ENCODE measurements at regions not wholly inside any gene's neighbourhood (a gene's known extent, or its start where the extent isn't known, plus 50 kb on each side); places are given as distances from the start of the nearest gene placed in this dataset.
A peak's percentile ranks its signal among the peaks of the same experiment; 100 is the strongest.
"Not testable (repeated sequence)": the region's sequence is repeated elsewhere in the genome, so short reads cannot be mapped to it uniquely, and the experiment has no call there.

- no peak overlapping the region for H3K27ac ChIP-seq
- no peak for DNase-seq (ENCODE audit: low read depth, low spot score)
Observed at GRCh38 chr11:13214276-13214675, 63.3 kb upstream of the BMAL1 start.

GRCh38 chr11:13215149-13215548, 62.4 kb upstream of the BMAL1 start:
- peak overlapping the region; percentile 96 for H3K27ac ChIP-seq
- DNase-seq (ENCODE audit: low read depth, low spot score), result no peak

DNA sequence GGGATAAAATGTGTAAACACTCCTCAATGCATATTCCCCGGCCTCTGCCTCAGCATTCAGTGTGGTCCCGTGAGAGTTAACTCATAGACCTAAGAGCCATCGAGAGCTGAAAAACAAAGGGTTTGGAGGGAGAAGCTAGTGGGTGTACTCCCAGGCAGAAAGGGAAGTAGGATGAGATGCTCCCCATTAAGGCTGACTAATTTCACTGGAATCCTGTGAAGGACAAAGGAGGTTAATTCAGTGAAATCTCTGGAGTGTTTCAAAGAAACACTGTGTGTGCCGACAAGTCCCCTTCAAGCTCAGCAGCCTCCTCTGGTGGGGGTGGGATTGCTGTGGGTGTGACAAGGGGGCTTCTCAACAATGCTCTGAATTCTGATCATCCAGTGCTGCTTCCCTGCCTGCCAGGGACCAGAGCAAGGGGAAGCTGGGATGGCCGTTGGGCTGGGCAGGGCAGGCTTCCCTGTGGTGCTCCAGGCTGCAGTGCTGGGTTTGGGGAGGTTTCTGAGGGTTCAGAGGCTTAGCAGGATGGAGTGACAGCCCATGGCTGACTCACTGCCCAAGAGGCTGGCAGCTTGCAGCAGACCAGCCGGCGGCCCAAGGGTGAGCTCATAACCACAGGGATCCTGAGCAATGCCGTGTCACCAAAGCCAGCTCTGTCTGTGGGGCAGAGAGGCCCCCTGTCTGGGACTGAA, 61.4 kb upstream of the BMAL1 start:
- H3K27ac ChIP-seq, result peak overlapping the region; percentile 96

GRCh38 chr11:13216711-13217075, 60.9 kb upstream of the BMAL1 start:
- peak overlapping the region; percentile 96 for H3K27ac ChIP-seq
- DNase-seq (ENCODE audit: low read depth, low spot score), result no peak

More for the DNA sequence above, 61.4 kb upstream of the BMAL1 start:
- peak; percentile 86 for DNase-seq (ENCODE audit: low read depth, low spot score)

- not testable (repeated sequence) for DNase-seq (ENCODE audit: low read depth, low spot score); H3K27ac ChIP-seq
Observed at GRCh38 chr11:13218685-13219084, 58.9 kb upstream of the BMAL1 start.

DNA sequence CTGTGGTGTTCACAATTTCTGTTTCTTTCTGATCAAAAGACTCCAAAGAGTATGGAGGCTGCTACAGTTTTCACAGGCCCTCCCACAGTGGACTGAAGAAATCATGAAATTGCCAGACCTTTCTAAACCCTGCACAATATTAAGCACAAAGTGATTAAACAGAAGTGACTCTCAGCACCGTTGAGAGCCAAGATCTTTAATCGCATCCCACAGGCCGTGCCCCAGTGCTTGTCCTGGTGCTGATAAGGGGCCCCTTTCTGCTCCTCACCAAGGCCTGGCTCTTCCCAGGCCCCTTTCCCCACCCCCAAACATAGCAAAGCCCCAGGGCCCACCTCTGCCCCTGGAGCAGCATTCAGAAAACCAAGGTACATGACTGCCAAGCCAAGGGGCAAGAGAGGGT, 57.4 kb upstream of the BMAL1 start:
- no peak overlapping the region for H3K27ac ChIP-seq
- DNase-seq (ENCODE audit: low read depth, low spot score), result no peak

DNA sequence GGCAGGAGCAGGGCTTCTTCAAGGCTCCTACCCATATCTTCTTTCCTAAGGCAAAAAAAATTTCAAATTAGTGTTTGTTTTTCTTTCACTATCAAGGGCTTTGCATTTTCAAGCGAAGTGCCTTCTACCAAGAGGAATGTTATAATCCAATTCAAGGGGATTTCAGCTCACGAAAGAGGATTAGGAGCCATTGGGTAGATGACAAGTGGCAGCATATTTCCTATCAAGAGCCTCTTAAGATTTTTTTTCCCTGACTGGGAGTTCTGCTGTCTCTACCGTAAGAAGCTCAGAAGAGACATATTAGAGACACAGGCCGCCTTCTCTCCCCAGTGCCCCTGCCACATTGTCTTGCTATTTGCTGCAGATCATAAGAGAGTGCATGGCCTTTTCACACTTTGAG, 55.9 kb upstream of the BMAL1 start:
- peak overlapping the region; percentile 47 for H3K27ac ChIP-seq
- DNase-seq (ENCODE audit: low read depth, low spot score), result no peak

- DNase-seq (ENCODE audit: low read depth, low spot score), result no peak
- H3K27ac ChIP-seq, result peak overlapping the region; percentile 47
Observed at GRCh38 chr11:13222285-13222684, 55.3 kb upstream of the BMAL1 start.

GRCh38 chr11:13223112-13223511, 54.5 kb upstream of the BMAL1 start:
- no peak for DNase-seq (ENCODE audit: low read depth, low spot score)
- H3K27ac ChIP-seq, result peak overlapping the region; percentile 47

- H3K27ac ChIP-seq, result no peak overlapping the region
- no peak for DNase-seq (ENCODE audit: low read depth, low spot score)
Observed at GRCh38 chr11:13224324-13224723, 53.3 kb upstream of the BMAL1 start.

DNA sequence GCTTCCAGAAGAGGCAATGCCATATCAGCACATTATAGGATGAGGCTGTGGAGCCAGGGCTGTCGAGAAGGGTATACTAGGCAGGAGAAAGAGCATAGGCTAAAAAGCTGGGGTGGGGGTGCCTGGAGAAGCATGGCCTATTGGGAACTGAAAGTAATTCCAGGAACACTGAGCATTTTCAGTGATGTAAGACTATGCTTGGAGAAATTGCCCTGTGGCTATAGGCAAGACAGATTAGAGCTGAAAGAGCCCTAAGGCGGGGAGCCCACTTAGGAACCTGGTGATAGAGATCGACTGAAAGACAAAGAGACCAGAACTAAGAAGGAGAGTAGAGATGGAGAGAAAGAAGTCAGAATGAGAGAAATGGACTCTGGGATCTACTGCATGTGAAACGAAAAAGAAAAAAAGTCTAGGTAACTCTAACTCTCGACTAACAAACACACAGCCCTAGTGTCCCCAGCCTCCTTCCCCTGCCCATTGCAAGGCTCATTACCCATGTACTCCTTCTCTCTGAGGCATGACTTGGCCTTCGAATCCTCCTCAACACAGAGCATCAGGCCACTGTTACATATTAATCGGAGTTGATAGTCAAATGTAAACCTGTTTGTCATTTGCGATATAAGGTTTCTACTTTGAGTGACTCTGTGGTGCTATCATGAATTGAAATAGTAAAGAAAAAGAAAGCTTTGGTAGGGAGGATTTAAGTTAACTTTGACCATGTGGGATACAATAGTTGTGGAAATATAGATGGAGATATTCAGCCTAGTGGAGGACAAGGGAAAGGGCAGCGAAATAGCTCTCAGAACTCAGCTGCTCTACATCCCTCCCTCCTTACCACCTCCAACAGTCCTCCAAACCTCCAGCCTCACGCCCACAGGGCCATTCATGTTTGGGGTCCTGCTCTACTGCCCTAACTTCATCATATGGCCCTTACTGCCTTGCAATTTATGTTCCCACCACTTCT, 52.3 kb upstream of the BMAL1 start:
- no peak overlapping the region for H3K27ac ChIP-seq
- no peak for DNase-seq (ENCODE audit: low read depth, low spot score)

DNA sequence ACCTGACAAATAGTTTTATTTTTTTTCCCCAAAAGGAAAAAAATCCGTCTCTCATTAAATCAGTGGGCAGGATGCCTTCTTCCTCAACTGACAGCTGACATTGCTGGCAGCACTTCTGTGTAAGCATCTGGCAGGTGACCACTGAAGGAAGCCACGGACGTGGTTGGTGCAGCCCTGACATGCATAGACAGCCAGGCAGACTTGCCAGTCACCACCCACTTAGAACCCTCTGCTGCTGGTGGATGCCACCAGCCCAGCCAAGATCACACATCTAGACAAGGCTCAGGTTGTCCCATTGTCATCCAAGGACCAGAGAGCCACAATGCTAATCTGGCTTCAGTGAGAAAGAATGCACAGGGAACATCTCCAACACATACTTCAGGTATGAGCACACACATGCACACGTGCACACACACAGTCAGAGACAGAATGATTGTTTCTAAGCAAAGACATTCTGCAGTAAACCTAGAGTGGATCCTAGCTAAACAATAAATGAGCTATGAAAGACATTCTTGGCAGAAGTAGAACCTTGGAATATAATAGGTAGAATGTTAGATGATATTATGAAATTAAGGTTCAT, 49.8 kb upstream of the BMAL1 start:
- H3K27ac ChIP-seq, result no peak overlapping the region
- DNase-seq (ENCODE audit: low read depth, low spot score), result no peak

Measured in epithelial cell of prostate (primary cell).